Transverse colon (tissue), 4 donors: ENCODE measurements at regions not wholly inside any gene's neighbourhood (a gene's known extent, or its start where the extent isn't known, plus 50 kb on each side); places are given as distances from the start of the nearest gene placed in this dataset.

Experiments used
- DNase-seq: peaks from one replicate; pipeline ENCODE4 v3.0.0-alpha.2; 2019
- H3K27ac ChIP-seq, 4 donors: fragments of 200-600 bp; sonication (generic); 2 replicates each; pipeline ENCODE4 v1.5.1; 2016 to 2018; ENCODE audit warnings: inconsistent platforms in 4 of 4
- H3K27me3 ChIP-seq: fragments of 200-600 bp; sonication (generic); 2 replicates; pipeline ENCODE4 v1.5.1; 2017; ENCODE audit warnings: inconsistent platforms
- H3K36me3 ChIP-seq, 4 donors: fragments of 200-600 bp; sonication (generic); 2 replicates each; pipeline ENCODE4 v1.5.1; 2017 to 2019; ENCODE audit warnings: inconsistent platforms in 4 of 4
- H3K4me1 ChIP-seq, 4 donors: fragments of 200-600 bp; sonication (generic); 2 replicates each; pipeline ENCODE4 v1.5.1; 2017 to 2020; ENCODE audit warnings: inconsistent platforms in 4 of 4
- H3K4me3 ChIP-seq, 4 donors: fragments of 200-600 bp; sonication (generic); 1 replicate in 1 of 4; 2 replicates in 3 of 4; pipeline versions ENCODE4 v1.5.1 to v1.6.1; 2017 to 2019; ENCODE audit warnings: inconsistent platforms in 4 of 4
- H3K9me3 ChIP-seq, 2 donors: fragments of 200-600 bp; sonication (generic); 2 replicates each; pipeline ENCODE4 v1.5.1; 2017 to 2019; ENCODE audit warnings: inconsistent platforms in 2 of 2
- EP300 ChIP-seq: sonication (generic); formaldehyde crosslinking; IDR thresholded peaks from one replicate; pipeline ENCODE4 v1.6.1; 2017; ENCODE audit warnings: antibody characterized with exemption, low read depth
- POLR2A ChIP-seq: fragments of 450-650 bp; IDR thresholded peaks from one replicate; pipeline ENCODE4 v1.6.1; 2016; ENCODE audit warnings: antibody characterized with exemption, mild to moderate bottlenecking, moderate library complexity
- POLR2AphosphoS5 ChIP-seq, 3 donors: sonication (generic); formaldehyde crosslinking; IDR thresholded peaks; one replicate each; pipeline ENCODE4 v1.6.1; 2016; ENCODE audit warnings: antibody characterized with exemption in 3 of 3
- WGBS, 2 donors: methylation state at CpG; one replicate each; pipeline ENCODE4 v1.1.5; 2018; ENCODE audit warnings: low coverage in 1 of 2; 5-methylcytosine and 5-hydroxymethylcytosine counted together
- in situ Hi-C, 4 donors: fragments of 200-750 bp; cut with MboI; loops; one replicate each; pipeline versions ENCODE4 v1.15.0 to v1.15.1; 2017; ENCODE audit warnings: low sequenced_read_pairs in 3 of 4, low pct_ligation_motif_present in 1 of 4, low pct_unique_long_range_greater_than_20kb in 1 of 4
- intact Hi-C: fragments of 100-400 bp; cut with DNase I; formaldehyde crosslinking; loops from one replicate; pipeline ENCODE4 v1.15.1; 2023; ENCODE audit warnings: low total_unique reads
- TF ChIP-seq, protein P1 (sequence below), 5 experiments: fragments of 200-600 bp in 3 of 5; fragments of 450-650 bp in 2 of 5; sonication (generic) in 3 of 5; IDR thresholded peaks; 1 replicate in 2 of 5; 2 replicates in 3 of 5; pipeline ENCODE4 v1.5.1; 2016 to 2017; ENCODE audit warnings: antibody characterized with exemption in 5 of 5, inconsistent platforms in 3 of 5, mild to moderate bottlenecking in 2 of 5, moderate library complexity in 1 of 5

- in situ Hi-C loops: no loop called here
These were observed 103.9 kb upstream of the SASH1 start for GRCh38 chr6:148238713-148239112.

GRCh38 chr6:148239215-148239614, 103.4 kb upstream of the SASH1 start:
- Histone ChIP-seq H3K27ac (no peak overlapping the region), H3K27me3 (no peaks in the 10 kb centered on the region), H3K36me3 (no peaks in the 10 kb centered on the region), H3K4me3 (no peak overlapping the region), H3K9me3 (no peaks in the 10 kb centered on the region), H3K4me1 (peaks cover 0 to 25% (median 3%) of the 10 kb centered on the region in 4 donors)
- 0 to 41% methylated on average over 1 to 5 of the region's 5 CpGs for WGBS, 2 donors
- intact Hi-C loops (no loop called here), in situ Hi-C loops (no loop called here)
- peak; percentile 18 for DNase-seq
- TF ChIP-seq, protein P1, sequence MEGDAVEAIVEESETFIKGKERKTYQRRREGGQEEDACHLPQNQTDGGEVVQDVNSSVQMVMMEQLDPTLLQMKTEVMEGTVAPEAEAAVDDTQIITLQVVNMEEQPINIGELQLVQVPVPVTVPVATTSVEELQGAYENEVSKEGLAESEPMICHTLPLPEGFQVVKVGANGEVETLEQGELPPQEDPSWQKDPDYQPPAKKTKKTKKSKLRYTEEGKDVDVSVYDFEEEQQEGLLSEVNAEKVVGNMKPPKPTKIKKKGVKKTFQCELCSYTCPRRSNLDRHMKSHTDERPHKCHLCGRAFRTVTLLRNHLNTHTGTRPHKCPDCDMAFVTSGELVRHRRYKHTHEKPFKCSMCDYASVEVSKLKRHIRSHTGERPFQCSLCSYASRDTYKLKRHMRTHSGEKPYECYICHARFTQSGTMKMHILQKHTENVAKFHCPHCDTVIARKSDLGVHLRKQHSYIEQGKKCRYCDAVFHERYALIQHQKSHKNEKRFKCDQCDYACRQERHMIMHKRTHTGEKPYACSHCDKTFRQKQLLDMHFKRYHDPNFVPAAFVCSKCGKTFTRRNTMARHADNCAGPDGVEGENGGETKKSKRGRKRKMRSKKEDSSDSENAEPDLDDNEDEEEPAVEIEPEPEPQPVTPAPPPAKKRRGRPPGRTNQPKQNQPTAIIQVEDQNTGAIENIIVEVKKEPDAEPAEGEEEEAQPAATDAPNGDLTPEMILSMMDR (IDR thresholded peaks at IDR 0.05): no peak
- TF ChIP-seq EP300: no peak
- TF ChIP-seq POLR2AphosphoS5 (IDR thresholded peaks at IDR 0.05): no peak
- TF ChIP-seq POLR2A: no peak

More at GRCh38 chr6:148238713-148239112, 103.9 kb upstream of the SASH1 start:
- H3K4me3 ChIP-seq: no peak overlapping the region
- intact Hi-C loops: no loop called here
- H3K9me3 ChIP-seq: no peaks in the 10 kb centered on the region
- H3K36me3 ChIP-seq: no peaks in the 10 kb centered on the region
- peaks cover 0 to 28% (median 3%) of the 10 kb centered on the region in 4 donors for H3K4me1 ChIP-seq
- TF ChIP-seq, protein P1 (IDR thresholded peaks at IDR 0.05): no peak
- TF ChIP-seq EP300 (no peak), POLR2A (no peak)
- DNase-seq: no peak
- H3K27ac ChIP-seq: no peak overlapping the region
- 86 to 95% methylated on average over 3 to 7 of the region's 7 CpGs for WGBS, 2 donors
- no peaks in the 10 kb centered on the region for H3K27me3 ChIP-seq

DNA sequence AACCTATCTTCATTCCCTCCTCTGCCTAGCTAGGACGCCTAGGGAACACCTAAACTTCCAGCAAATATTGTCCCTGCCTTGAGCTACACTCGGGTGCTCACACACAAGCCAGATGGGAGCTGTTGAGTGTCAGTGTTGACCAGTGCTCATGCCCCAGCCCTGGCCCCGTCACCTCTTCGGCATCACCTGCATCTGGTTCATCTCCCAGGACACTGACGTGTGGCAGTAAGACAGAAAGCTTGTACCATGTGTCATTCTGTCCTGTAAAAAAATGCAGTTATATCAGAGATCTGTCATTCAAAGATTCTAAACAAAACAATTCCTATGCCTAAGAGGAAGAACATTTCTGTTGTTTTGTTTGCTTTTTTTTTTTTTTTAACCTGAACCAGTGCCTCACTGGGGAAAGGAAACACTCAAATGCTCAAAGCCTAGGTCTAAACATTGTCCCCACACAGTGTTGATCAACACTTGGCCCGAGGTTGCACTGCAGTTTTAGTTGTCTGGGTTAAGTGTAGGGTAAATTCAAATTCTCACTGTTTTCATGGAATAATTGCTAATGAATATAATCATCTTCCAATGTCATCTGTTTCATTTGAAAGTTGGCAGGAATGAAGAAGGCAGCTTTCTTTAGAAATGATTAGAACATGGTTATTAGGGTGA, 102.7 kb upstream of the SASH1 start:
- TF ChIP-seq, protein P1 (IDR thresholded peaks at IDR 0.05): no peak
- peak in 2 of 3 donors; percentile 22 to 49 for TF ChIP-seq POLR2AphosphoS5 (IDR thresholded peaks at IDR 0.05)
- H3K27me3 ChIP-seq: no peaks in the 10 kb centered on the region
- H3K4me3 ChIP-seq: no peak overlapping the region
- no peaks in the 10 kb centered on the region for H3K36me3 ChIP-seq
- peak overlapping the region in 1 of 4 donors; percentile 46 for H3K27ac ChIP-seq
- 31 to 71% methylated on average over 2 to 6 of the region's 6 CpGs for WGBS, 2 donors
- H3K4me1 ChIP-seq: peaks cover 0 to 25% (median 3%) of the 10 kb centered on the region in 4 donors
- H3K9me3 ChIP-seq: no peaks in the 10 kb centered on the region
- intact Hi-C loops (no loop called here), in situ Hi-C loops (no loop called here)
- DNase-seq: no peak

DNA sequence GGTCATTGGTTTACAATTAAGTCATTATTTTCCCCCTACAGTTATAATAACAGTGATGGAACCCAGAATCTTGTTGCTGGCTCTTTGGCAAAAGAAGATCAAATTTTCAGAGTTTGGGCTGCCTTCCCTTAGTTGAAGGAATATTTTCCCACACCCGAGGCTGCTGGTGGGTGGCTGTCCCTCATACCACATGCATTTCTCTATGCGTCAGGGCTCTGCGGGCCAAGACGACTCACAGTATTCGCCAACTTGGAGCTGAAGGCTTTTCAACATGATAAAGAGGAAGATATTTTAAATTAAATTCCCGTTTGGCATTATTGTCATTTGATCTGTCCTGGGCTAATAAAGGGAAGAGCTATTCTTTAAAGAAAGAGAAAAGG, 102.2 kb upstream of the SASH1 start:
- DNase-seq: no peak
- Histone ChIP-seq H3K27ac (peak overlapping the region in 3 of 4 donors; percentile 9 to 47 (median 46)), H3K27me3 (no peaks in the 10 kb centered on the region), H3K36me3 (no peaks in the 10 kb centered on the region), H3K9me3 (no peaks in the 10 kb centered on the region), H3K4me3 (no peak overlapping the region), H3K4me1 (peaks cover 0 to 25% (median 3%) of the 10 kb centered on the region in 4 donors)
- in situ Hi-C loops (no loop called here), intact Hi-C loops (no loop called here)
- TF ChIP-seq EP300 (no peak), POLR2AphosphoS5 (IDR thresholded peaks at IDR 0.05) (no peak)
- 46 to 63% methylated on average over 6 of the region's 6 CpGs for WGBS, 2 donors
